Cardiac fibroblast (primary cell): ENCODE measurements at regions not wholly inside any gene's neighbourhood (a gene's known extent, or its start where the extent isn't known, plus 50 kb on each side); places are given as distances from the start of the nearest gene placed in this dataset.

Experiments
- DNase-seq, 2 donors: peaks; one replicate each; pipeline versions ENCODE4 v3.0.0 to v3.0.0-alpha.2; 2010; ENCODE audit warnings: low read depth in 2 of 2
- H3K4me3 ChIP-seq, 2 donors: replicated peaks in 1 of 2; 1 replicate in 1 of 2; 2 replicates in 1 of 2; pipeline ENCODE4 v1.5.1; 2011; ENCODE audit warnings: low read depth in 2 of 2, low read length in 2 of 2, mild to moderate bottlenecking in 2 of 2, moderate library complexity in 1 of 2
- TF ChIP-seq, protein P1 (sequence below): IDR thresholded peaks from one replicate; pipeline ENCODE4 v1.5.1; 2011; ENCODE audit warnings: low read depth, mild to moderate bottlenecking, low read length, inconsistent platforms

DNA sequence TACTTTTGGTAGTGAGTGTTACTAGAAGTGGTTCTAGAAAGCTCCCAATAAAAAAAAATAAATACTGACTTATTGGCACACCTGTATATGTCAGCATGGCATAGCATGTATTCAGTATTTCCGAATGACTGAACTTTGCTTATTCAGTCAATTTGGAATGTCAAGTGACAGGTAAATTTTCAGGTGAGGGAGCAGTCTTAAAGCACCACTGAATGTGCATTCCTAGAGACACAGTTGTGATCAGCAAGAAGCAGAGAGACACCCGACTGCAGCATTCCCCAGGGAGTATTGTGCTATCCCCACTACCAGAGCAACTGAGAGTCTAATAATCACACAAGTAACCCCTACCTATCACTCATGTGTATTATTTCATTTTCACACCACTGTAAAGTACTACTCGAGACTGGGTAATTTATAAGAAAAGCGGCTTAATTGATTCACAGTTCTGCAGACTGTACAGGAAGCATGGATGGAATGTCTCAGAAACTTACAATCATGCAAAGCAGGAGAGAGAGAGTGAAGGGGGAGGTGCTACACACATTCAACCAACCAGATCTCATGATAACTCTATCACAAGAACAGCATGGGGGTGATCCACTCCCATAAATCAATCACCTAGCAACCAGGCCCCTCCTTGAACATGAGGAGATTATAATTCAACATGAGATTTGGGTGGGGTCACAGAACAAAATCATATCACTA lies 201.5 kb downstream of the TBX15 start:
- TF ChIP-seq, protein P1, sequence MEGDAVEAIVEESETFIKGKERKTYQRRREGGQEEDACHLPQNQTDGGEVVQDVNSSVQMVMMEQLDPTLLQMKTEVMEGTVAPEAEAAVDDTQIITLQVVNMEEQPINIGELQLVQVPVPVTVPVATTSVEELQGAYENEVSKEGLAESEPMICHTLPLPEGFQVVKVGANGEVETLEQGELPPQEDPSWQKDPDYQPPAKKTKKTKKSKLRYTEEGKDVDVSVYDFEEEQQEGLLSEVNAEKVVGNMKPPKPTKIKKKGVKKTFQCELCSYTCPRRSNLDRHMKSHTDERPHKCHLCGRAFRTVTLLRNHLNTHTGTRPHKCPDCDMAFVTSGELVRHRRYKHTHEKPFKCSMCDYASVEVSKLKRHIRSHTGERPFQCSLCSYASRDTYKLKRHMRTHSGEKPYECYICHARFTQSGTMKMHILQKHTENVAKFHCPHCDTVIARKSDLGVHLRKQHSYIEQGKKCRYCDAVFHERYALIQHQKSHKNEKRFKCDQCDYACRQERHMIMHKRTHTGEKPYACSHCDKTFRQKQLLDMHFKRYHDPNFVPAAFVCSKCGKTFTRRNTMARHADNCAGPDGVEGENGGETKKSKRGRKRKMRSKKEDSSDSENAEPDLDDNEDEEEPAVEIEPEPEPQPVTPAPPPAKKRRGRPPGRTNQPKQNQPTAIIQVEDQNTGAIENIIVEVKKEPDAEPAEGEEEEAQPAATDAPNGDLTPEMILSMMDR, result no peak
- DNase-seq, result no peak
- H3K4me3 ChIP-seq, result no peak overlapping the region

DNA sequence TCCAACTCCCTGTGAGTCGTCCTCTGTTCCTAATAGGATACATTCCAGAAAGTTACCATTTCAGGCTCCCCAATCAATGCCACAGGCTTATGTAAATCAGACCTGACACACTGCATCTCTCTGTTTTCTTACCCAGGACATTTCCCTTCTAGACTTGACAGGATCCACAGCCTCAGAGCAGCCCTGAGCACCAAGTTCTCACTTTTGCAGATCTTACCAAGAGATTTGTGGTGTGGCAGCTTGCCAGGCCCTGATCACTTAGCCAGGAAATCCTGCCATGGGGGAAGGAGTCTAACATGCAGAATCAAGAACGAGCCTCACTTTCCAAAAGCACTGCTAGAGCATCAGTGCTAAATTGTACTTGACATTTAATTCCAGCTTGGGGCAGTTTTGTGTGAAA lies 202.9 kb downstream of the TBX15 start:
- TF ChIP-seq, protein P1, result no peak
- H3K4me3 ChIP-seq, result no peak overlapping the region
- DNase-seq, result no peak

DNA sequence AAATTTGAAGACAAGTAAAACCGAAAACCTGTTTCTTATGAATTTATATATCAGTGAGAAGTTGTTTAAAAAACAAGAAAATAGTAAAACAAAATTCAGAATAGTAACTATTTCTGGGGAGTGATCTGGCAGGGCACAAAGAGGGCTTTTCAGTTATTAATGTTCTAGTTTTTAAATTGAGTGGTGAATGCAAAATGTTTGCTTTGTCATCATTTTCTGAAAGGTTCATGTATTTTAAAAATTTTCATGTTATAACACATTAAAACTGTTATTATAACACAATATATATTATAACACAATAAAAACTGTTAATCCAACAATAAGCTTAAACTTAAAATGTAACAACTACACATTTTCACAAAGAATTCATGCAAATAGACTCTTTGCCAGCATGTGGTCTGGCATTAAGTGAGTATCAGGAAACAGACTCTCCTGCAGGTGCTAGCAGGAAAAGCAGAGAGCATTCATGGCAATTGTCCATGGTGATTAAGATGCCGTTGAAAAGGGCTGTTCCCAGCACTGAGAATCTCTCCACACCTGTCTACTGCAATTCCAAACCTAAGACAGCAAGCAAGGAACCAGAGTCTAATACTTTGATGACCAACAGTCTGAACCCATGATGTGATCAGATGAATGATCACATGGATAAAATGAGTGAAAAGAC lies 204.9 kb downstream of the TBX15 start:
- H3K4me3 ChIP-seq, result no peak overlapping the region
- DNase-seq, result no peak
- TF ChIP-seq, protein P1, result no peak

DNA sequence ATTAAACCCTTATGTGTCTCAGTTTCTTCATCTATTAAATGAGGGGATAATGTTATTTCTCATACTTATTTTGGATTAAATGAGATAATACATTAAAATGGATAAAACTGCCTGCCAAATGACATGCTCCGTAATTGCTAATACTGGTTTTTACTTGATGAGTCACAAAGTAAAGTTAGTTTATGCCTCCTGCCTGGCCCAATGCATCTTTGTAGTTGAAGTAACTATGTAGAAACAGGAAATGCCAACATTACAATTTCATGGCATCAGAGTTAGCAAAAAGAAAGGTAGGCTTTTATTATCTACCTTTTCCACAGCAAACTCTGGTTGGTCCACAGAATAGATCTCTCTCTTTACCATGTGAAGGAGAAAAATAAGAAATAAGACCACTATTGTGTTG lies 214.5 kb downstream of the TBX15 start:
- TF ChIP-seq, protein P1, result no peak
- H3K4me3 ChIP-seq, result no peak overlapping the region
- peak in 1 of 2 donors; percentile 21 for DNase-seq

DNA sequence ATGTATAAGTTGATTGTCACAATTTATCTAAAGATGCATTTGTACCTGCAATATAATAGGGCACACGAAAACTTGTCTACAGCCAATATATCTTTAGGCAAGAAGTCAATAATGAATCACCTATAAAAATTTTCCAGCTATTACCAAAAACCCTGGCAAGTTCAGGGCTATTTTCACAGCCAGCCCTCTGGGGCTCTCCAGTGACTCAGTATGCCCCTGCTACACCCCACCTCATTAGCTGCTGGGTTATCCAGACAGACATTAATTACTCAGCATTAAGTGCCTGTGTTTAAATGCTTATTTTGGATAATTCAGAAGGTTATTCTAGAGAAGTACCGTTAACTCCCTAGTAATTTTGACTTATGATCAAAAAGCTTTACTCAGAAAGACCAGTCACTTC lies 220.2 kb downstream of the TBX15 start:
- no peak for DNase-seq
- TF ChIP-seq, protein P1, result no peak
- H3K4me3 ChIP-seq, result no peak overlapping the region

DNA sequence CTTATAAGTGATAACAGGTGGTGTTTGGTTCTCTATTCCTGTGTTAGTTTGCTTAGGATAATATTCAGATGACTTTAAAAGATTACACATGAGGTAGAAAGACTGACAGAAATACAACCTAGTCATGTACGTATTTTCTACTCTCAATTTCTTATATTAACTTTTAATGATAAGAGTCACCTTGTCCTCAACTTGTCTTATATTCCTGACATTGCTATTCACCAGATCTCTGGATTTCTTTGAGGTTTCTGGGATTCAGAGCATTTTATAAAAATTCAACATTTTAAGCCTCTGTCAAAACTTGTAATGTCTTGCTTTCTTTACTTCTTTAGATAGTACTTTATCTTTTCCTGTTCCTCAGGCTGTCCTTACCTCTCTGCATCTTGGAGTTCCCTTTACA lies 234.2 kb downstream of the TBX15 start:
- TF ChIP-seq, protein P1, result no peak
- no peak for DNase-seq
- no peak overlapping the region for H3K4me3 ChIP-seq
